ENCODE measurements at regions not wholly inside any gene's neighbourhood (a gene's known extent, or its start where the extent isn't known, plus 50 kb on each side); places are given as distances from the start of the nearest gene placed in this dataset.
"Not testable (repeated sequence)": the region's sequence is repeated elsewhere in the genome, so short reads cannot be mapped to it uniquely, and the experiment has no call there.

GRCh38 chr5:84724181-84724580 lies 339.5 kb upstream of the EDIL3 start:
- FAIRE-seq (no peak), DNase-seq (ENCODE audit: insufficient read length, low spot score) (no peak)
- TF ChIP-seq CTCF (IDR thresholded peaks at IDR 0.05; ENCODE audit: insufficient read depth, missing control alignments), result no peak

GRCh38 chr5:84718377-84718776 lies 333.7 kb upstream of the EDIL3 start:
- DNase-seq (ENCODE audit: insufficient read length, low spot score), result no peak
- no peak for FAIRE-seq
- TF ChIP-seq CTCF (IDR thresholded peaks at IDR 0.05; ENCODE audit: insufficient read depth, missing control alignments), result no peak

GRCh38 chr5:84715686-84716085 lies 331.0 kb upstream of the EDIL3 start:
- DNase-seq (ENCODE audit: insufficient read length, low spot score) (no peak), FAIRE-seq (no peak)
- TF ChIP-seq CTCF (IDR thresholded peaks at IDR 0.05; ENCODE audit: insufficient read depth, missing control alignments), result no peak

- no peak for TF ChIP-seq CTCF (IDR thresholded peaks at IDR 0.05; ENCODE audit: insufficient read depth, missing control alignments)
- FAIRE-seq, result no peak
- DNase-seq (ENCODE audit: insufficient read length, low spot score), result no peak
These were observed 330.4 kb upstream of the EDIL3 start for GRCh38 chr5:84715091-84715490.

GRCh38 chr5:84709075-84709474 lies 324.4 kb upstream of the EDIL3 start:
- TF ChIP-seq CTCF (IDR thresholded peaks at IDR 0.05; ENCODE audit: insufficient read depth, missing control alignments), result no peak
- DNase-seq (ENCODE audit: insufficient read length, low spot score) (no peak), FAIRE-seq (no peak)

GRCh38 chr5:84706678-84707641 lies 322.3 kb upstream of the EDIL3 start:
- FAIRE-seq, result no peak
- TF ChIP-seq CTCF (IDR thresholded peaks at IDR 0.05; ENCODE audit: insufficient read depth, missing control alignments), result no peak
- DNase-seq (ENCODE audit: insufficient read length, low spot score), result no peak

GRCh38 chr5:84700545-84700944 lies 315.9 kb upstream of the EDIL3 start:
- FAIRE-seq; DNase-seq (ENCODE audit: insufficient read length, low spot score): not testable (repeated sequence)
